Cardiac muscle cell (in vitro differentiated cells and primary cell): ENCODE measurements at regions not wholly inside any gene's neighbourhood (a gene's known extent, or its start where the extent isn't known, plus 50 kb on each side); places are given as distances from the start of the nearest gene placed in this dataset.

Source experiments
- DNase-seq, 2 donors: peaks; one replicate each; pipeline versions ENCODE4 v3.0.0 to v3.0.0-alpha.2; 2010 to 2017; ENCODE audit warnings: low read depth in 1 of 2, low spot score in 1 of 2
- H3K27ac ChIP-seq: fragments of 200-600 bp; sonication (generic); 2 replicates; pipeline ENCODE4 v1.5.1; 2016
- H3K27me3 ChIP-seq: fragments of 200-600 bp; sonication (generic); 2 replicates; pipeline ENCODE4 v1.6.0; 2016; ENCODE audit warnings: control low read depth
- H3K36me3 ChIP-seq: fragments of 200-600 bp; sonication (generic); 2 replicates; pipeline ENCODE4 v1.5.1; 2016; ENCODE audit warnings: control low read depth
- H3K4me1 ChIP-seq: fragments of 200-600 bp; sonication (generic); 2 replicates; pipeline ENCODE4 v1.8.1; 2017; ENCODE audit warnings: low read depth, mild to moderate bottlenecking, mixed run types
- H3K4me3 ChIP-seq: fragments of 200-600 bp; sonication (generic); 2 replicates; pipeline ENCODE4 v1.5.1; 2016; ENCODE audit warnings: mild to moderate bottlenecking
- H3K9me3 ChIP-seq: fragments of 200-600 bp; sonication (generic); 2 replicates; pipeline ENCODE4 v1.5.1; 2017; ENCODE audit warnings: low read depth, mild to moderate bottlenecking, control low read depth
- CTCF ChIP-seq: IDR thresholded peaks from 2 replicates; pipeline ENCODE4 v1.5.1; 2012; ENCODE audit warnings: low read depth, mild to moderate bottlenecking, low read length

- no peak overlapping the region for H3K4me3 ChIP-seq
- no peaks in the 10 kb centered on the region for H3K4me1 ChIP-seq
- no peaks in the 10 kb centered on the region for H3K9me3 ChIP-seq
- no peaks in the 10 kb centered on the region for H3K27me3 ChIP-seq
- no peak for TF ChIP-seq CTCF
- no peaks in the 10 kb centered on the region for H3K36me3 ChIP-seq
- no peak overlapping the region for H3K27ac ChIP-seq
- DNase-seq = no peak
Observed at GRCh38 chr3:25952133-25952532, 162.2 kb downstream of the OXSM start.

- no peak for TF ChIP-seq CTCF
- no peaks in the 10 kb centered on the region for H3K36me3 ChIP-seq
- H3K4me3 ChIP-seq = no peak overlapping the region
- no peak for DNase-seq
- H3K9me3 ChIP-seq = no peaks in the 10 kb centered on the region
- no peaks in the 10 kb centered on the region for H3K27me3 ChIP-seq
- no peak overlapping the region for H3K27ac ChIP-seq
- H3K4me1 ChIP-seq = no peaks in the 10 kb centered on the region
Observed at GRCh38 chr3:25957026-25957425, 167.1 kb downstream of the OXSM start.

GRCh38 chr3:25960776-25961175 is 170.9 kb downstream of the OXSM start:
- no peak for TF ChIP-seq CTCF
- H3K27me3 ChIP-seq = no peaks in the 10 kb centered on the region
- no peaks in the 10 kb centered on the region for H3K9me3 ChIP-seq
- no peak overlapping the region for H3K4me3 ChIP-seq
- peak in 1 of 2 donors; percentile 7 for DNase-seq
- no peaks in the 10 kb centered on the region for H3K36me3 ChIP-seq
- H3K27ac ChIP-seq = no peak overlapping the region
- H3K4me1 ChIP-seq = no peaks in the 10 kb centered on the region

GRCh38 chr3:25962255-25962654 is 172.4 kb downstream of the OXSM start:
- DNase-seq = no peak
- Histone ChIP-seq H3K27me3 (no peaks in the 10 kb centered on the region), H3K9me3 (no peaks in the 10 kb centered on the region), H3K4me1 (no peaks in the 10 kb centered on the region), H3K27ac (no peak overlapping the region), H3K4me3 (no peak overlapping the region), H3K36me3 (no peaks in the 10 kb centered on the region)
- no peak for TF ChIP-seq CTCF

- Histone ChIP-seq H3K27me3 (no peaks in the 10 kb centered on the region), H3K9me3 (no peaks in the 10 kb centered on the region), H3K36me3 (no peaks in the 10 kb centered on the region), H3K4me3 (no peak overlapping the region), H3K27ac (no peak overlapping the region), H3K4me1 (no peaks in the 10 kb centered on the region)
- TF ChIP-seq CTCF = no peak
- no peak for DNase-seq
Observed at GRCh38 chr3:25964141-25964540, 174.3 kb downstream of the OXSM start.

GRCh38 chr3:25967385-25967784 is 177.5 kb downstream of the OXSM start:
- no peak overlapping the region for H3K27ac ChIP-seq
- H3K4me3 ChIP-seq = no peak overlapping the region
- TF ChIP-seq CTCF = no peak
- no peaks in the 10 kb centered on the region for H3K36me3 ChIP-seq
- no peaks in the 10 kb centered on the region for H3K27me3 ChIP-seq
- no peaks in the 10 kb centered on the region for H3K4me1 ChIP-seq
- no peaks in the 10 kb centered on the region for H3K9me3 ChIP-seq
- DNase-seq = no peak
